Dedifferentiated amniotic fluid mesenchymal stem cell (primary cell): ENCODE measurements at regions not wholly inside any gene's neighbourhood (a gene's known extent, or its start where the extent isn't known, plus 50 kb on each side); places are given as distances from the start of the nearest gene placed in this dataset.

Experiments used
- DNase-seq: peaks from one replicate; pipeline ENCODE4 v3.0.0-alpha.2; 2016; ENCODE audit errors: extremely low spot score

- no peak for DNase-seq
Observed at GRCh38 chr1:57503337-57503736, 79.5 kb upstream of the DAB1 start.

GRCh38 chr1:57500136-57500830, 76.4 kb upstream of the DAB1 start:
- DNase-seq, result no peak

- DNase-seq, result no peak
Observed at GRCh38 chr1:57494530-57495079, 70.7 kb upstream of the DAB1 start.

GRCh38 chr1:57492586-57493226, 68.8 kb upstream of the DAB1 start:
- no peak for DNase-seq

- peak; percentile 65 for DNase-seq
Observed at GRCh38 chr1:57489358-57490036, 65.6 kb upstream of the DAB1 start.

- no peak for DNase-seq
Observed at GRCh38 chr1:57485643-57486042, 61.8 kb upstream of the DAB1 start.

- no peak for DNase-seq
Observed at GRCh38 chr1:57483954-57484353, 60.1 kb upstream of the DAB1 start.

GRCh38 chr1:57479471-57479870, 55.6 kb upstream of the DAB1 start:
- DNase-seq, result no peak

GRCh38 chr1:57475366-57475765, 51.5 kb upstream of the DAB1 start:
- no peak for DNase-seq

- DNase-seq, result no peak
Observed at GRCh38 chr1:57474137-57474750, 50.4 kb upstream of the DAB1 start.
